BLaER1 treated with 17β-estradiol and CSF1 and Interleukin-3, amounts not matched to agents 10 nM and 100 nM (cell line): ENCODE measurements at regions not wholly inside any gene's neighbourhood (a gene's known extent, or its start where the extent isn't known, plus 50 kb on each side); places are given as distances from the start of the nearest gene placed in this dataset.

ENCODE experiments used
- H3K27ac ChIP-seq, 11 experiments: shearing (Covaris generic); formaldehyde crosslinking; 2 replicates each; pipeline ENCODE4 v1.8.1; 2022
- H3K27me3 ChIP-seq, 11 experiments: shearing (Covaris generic); formaldehyde crosslinking; 2 replicates each; pipeline ENCODE4 v1.8.1; 2022
- H3K36me3 ChIP-seq, 11 experiments: shearing (Covaris generic); formaldehyde crosslinking; 2 replicates each; pipeline ENCODE4 v1.8.1; 2022
- H3K4me1 ChIP-seq, 10 experiments: shearing (Covaris generic); formaldehyde crosslinking; 2 replicates each; pipeline ENCODE4 v1.8.1; 2022
- H3K4me2 ChIP-seq, 11 experiments: shearing (Covaris generic); formaldehyde crosslinking; 2 replicates each; pipeline ENCODE4 v1.8.1; 2022
- H3K4me3 ChIP-seq, 10 experiments: shearing (Covaris generic); formaldehyde crosslinking; 2 replicates each; pipeline ENCODE4 v1.8.1; 2022
- H3K9ac ChIP-seq, 11 experiments: shearing (Covaris generic); formaldehyde crosslinking; 2 replicates each; pipeline ENCODE4 v1.8.1; 2022
- H3K9me3 ChIP-seq, 11 experiments: shearing (Covaris generic); formaldehyde crosslinking; replicated peaks in 1 of 11; 2 replicates each; pipeline ENCODE4 v1.8.1; 2022
- H4K20me1 ChIP-seq, 11 experiments: shearing (Covaris generic); formaldehyde crosslinking; 2 replicates each; pipeline ENCODE4 v1.8.1; 2022
- Cebpa-rat ChIP-seq, 11 experiments: shearing (Covaris generic); IDR thresholded peaks; 2 replicates each; pipeline ENCODE4 v1.8.1; 2022

DNA sequence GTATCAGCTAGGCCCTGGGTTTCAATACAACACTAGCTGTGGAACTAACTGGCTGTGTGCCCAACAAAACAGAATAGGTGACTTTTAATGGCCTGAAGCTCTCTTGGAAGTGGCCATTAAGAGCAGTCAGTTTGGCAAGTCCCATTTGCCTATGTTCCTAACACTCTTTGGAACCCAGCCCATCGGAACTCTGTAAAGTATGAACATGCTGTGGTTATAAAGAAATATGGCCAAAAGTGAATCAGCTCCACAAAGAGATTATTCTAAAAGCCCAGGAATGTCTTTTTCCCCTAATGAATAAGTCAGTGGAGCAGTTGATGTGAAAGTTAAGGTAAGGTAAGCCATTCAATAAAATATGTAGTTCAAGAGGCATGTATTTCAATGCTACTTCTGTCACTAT, 223.7 kb upstream of the ADAMTS5 start:
- H3K27ac ChIP-seq = no peak overlapping the region
- no peak overlapping the region for H3K4me3 ChIP-seq
- no peaks in the 10 kb centered on the region for H3K36me3 ChIP-seq
- H3K4me2 ChIP-seq = no peak overlapping the region
- H3K27me3 ChIP-seq = no peaks in the 10 kb centered on the region
- H3K9ac ChIP-seq = no peak overlapping the region
- H4K20me1 ChIP-seq = no peaks in the 10 kb centered on the region
- H3K9me3 ChIP-seq = no peaks in the 10 kb centered on the region
- TF ChIP-seq Cebpa-rat (IDR thresholded peaks at IDR 0.05) = no peak
- no peaks in the 10 kb centered on the region for H3K4me1 ChIP-seq

DNA sequence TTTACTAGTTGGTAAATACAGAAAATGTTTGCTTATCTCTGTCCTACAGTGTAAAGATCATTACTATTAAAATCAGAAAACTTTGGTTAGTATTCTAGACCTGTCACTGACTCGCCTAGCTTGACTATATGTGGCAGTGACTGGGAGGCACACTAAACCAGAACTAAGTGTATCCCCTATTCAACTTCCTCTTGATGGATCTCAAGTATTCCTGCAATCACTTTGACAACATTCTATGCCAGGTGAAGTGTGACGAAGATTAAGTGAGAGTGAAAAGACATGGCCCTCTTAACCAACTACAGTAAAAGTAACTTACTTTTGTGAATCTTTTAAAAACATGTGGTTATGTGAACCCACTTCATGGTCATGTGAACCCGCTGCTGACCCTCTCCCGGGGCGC, 223.0 kb upstream of the ADAMTS5 start:
- H3K4me3 ChIP-seq = no peak overlapping the region
- TF ChIP-seq Cebpa-rat (IDR thresholded peaks at IDR 0.05) = no peak
- no peaks in the 10 kb centered on the region for H4K20me1 ChIP-seq
- no peak overlapping the region for H3K9ac ChIP-seq
- no peaks in the 10 kb centered on the region for H3K27me3 ChIP-seq
- H3K4me1 ChIP-seq = no peaks in the 10 kb centered on the region
- no peaks in the 10 kb centered on the region for H3K36me3 ChIP-seq
- no peaks in the 10 kb centered on the region for H3K9me3 ChIP-seq
- H3K4me2 ChIP-seq = no peak overlapping the region
- no peak overlapping the region for H3K27ac ChIP-seq

- H3K4me2 ChIP-seq = no peak overlapping the region
- H3K27ac ChIP-seq = no peak overlapping the region
- H4K20me1 ChIP-seq = no peaks in the 10 kb centered on the region
- H3K9ac ChIP-seq = no peak overlapping the region
- H3K4me3 ChIP-seq = no peak overlapping the region
- H3K36me3 ChIP-seq = no peaks in the 10 kb centered on the region
- TF ChIP-seq Cebpa-rat (IDR thresholded peaks at IDR 0.05) = no peak
- no peaks in the 10 kb centered on the region for H3K4me1 ChIP-seq
- peaks cover 0 to 8% (median 0%) of the 10 kb centered on the region in 11 experiments; a peak in 2 of 22 replicates for H3K9me3 ChIP-seq
- H3K27me3 ChIP-seq = no peaks in the 10 kb centered on the region
Measured at GRCh38 chr21:27173053-27173452, 206.2 kb upstream of the ADAMTS5 start.

DNA sequence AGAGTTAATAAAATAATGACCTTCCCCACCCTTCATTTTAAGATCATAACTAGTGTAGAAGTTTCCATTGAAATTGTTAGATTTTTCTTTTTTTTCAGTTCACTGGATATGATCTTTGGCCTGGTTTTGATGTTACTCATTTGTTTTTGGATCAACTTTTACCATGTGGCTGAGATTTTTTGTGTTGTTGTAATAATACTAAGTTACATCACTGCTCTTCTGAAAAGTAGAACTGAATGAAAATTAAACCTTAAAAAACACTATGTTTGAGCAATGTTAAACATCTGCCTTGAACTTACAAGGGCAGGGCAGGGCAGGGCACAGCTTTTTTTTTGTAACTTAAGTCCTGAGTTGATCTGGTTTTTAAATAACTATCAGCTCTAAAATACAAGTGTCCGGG, 204.8 kb upstream of the ADAMTS5 start:
- no peak overlapping the region for H3K9ac ChIP-seq

DNA sequence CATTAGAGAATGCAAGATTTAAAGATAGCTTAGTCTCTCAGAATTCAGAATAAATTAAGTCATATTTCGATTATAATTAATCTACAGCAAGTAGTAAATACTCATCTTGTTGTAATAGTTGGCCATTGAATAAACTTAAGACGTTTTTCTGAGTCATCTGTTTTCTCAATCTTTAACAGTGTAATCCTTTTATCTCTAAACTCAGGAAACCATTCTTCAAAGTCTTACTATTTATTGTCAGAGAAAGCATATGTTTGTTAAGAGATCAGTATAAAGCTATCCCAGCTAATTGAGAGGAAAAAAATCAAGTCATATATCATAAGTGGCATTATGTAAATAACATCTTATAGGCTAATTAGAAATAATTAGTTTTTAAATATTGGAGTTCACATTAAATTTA, 201.2 kb upstream of the ADAMTS5 start:
- Histone ChIP-seq H4K20me1 (no peaks in the 10 kb centered on the region), H3K4me3 (no peak overlapping the region), H3K9ac (no peak overlapping the region), H3K27ac (no peak overlapping the region), H3K4me2 (no peak overlapping the region), H3K36me3 (no peaks in the 10 kb centered on the region), H3K9me3 (peaks cover 0 to 8% (median 0%) of the 10 kb centered on the region in 11 experiments; a peak in 2 of 22 replicates), H3K4me1 (no peaks in the 10 kb centered on the region), H3K27me3 (no peaks in the 10 kb centered on the region)
- TF ChIP-seq Cebpa-rat (IDR thresholded peaks at IDR 0.05) = no peak

More for the DNA sequence above, 204.8 kb upstream of the ADAMTS5 start:
- no peak overlapping the region for H3K27ac ChIP-seq
- no peaks in the 10 kb centered on the region for H3K4me1 ChIP-seq
- no peaks in the 10 kb centered on the region for H3K27me3 ChIP-seq
- no peaks in the 10 kb centered on the region for H3K36me3 ChIP-seq
- H3K4me3 ChIP-seq = no peak overlapping the region
- H4K20me1 ChIP-seq = no peaks in the 10 kb centered on the region
- H3K9me3 ChIP-seq = peaks cover 0 to 8% (median 0%) of the 10 kb centered on the region in 11 experiments; a peak in 2 of 22 replicates
- H3K4me2 ChIP-seq = no peak overlapping the region
- TF ChIP-seq Cebpa-rat (IDR thresholded peaks at IDR 0.05) = no peak

- no peaks in the 10 kb centered on the region for H3K36me3 ChIP-seq
- peaks cover 0 to 8% (median 0%) of the 10 kb centered on the region in 11 experiments; a peak in 2 of 22 replicates for H3K9me3 ChIP-seq
- H3K4me1 ChIP-seq = no peaks in the 10 kb centered on the region
- H4K20me1 ChIP-seq = no peaks in the 10 kb centered on the region
- H3K4me3 ChIP-seq = no peak overlapping the region
- H3K4me2 ChIP-seq = no peak overlapping the region
- no peak overlapping the region for H3K9ac ChIP-seq
- no peak for TF ChIP-seq Cebpa-rat (IDR thresholded peaks at IDR 0.05)
- H3K27me3 ChIP-seq = no peaks in the 10 kb centered on the region
- H3K27ac ChIP-seq = no peak overlapping the region
Measured at GRCh38 chr21:27164208-27165177, 197.6 kb upstream of the ADAMTS5 start.

GRCh38 chr21:27158967-27159366, 192.1 kb upstream of the ADAMTS5 start:
- no peak for TF ChIP-seq Cebpa-rat (IDR thresholded peaks at IDR 0.05)
- Histone ChIP-seq H3K9ac (no peak overlapping the region), H4K20me1 (no peaks in the 10 kb centered on the region), H3K4me2 (no peak overlapping the region), H3K9me3 (no peaks in the 10 kb centered on the region), H3K27me3 (no peaks in the 10 kb centered on the region), H3K36me3 (no peaks in the 10 kb centered on the region), H3K27ac (no peak overlapping the region), H3K4me3 (no peak overlapping the region), H3K4me1 (no peaks in the 10 kb centered on the region)

GRCh38 chr21:27157097-27157496, 190.2 kb upstream of the ADAMTS5 start:
- Histone ChIP-seq H3K4me1 (no peaks in the 10 kb centered on the region), H3K9ac (no peak overlapping the region), H3K27ac (no peak overlapping the region), H3K4me3 (no peak overlapping the region), H3K4me2 (no peak overlapping the region), H3K36me3 (no peaks in the 10 kb centered on the region), H3K9me3 (no peaks in the 10 kb centered on the region), H3K27me3 (no peaks in the 10 kb centered on the region), H4K20me1 (no peaks in the 10 kb centered on the region)
- TF ChIP-seq Cebpa-rat (IDR thresholded peaks at IDR 0.05) = no peak

DNA sequence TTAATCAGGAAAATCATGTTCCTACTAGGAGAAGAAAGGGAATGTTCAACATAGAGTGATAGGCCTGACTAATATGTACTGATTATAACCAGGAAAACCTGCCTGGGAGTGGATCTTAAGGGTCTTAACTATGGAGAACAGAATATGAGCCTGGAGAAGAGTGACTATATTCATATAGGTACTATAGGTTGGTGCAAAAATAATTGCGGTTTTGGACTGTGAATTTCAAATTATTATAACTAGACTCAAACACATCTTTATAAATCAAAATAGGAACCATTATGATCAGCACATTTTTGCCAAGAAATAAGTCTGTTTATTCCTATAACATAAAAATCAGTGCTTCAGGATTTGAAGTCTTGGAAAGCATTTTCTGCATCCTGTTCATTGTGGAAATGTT, 189.8 kb upstream of the ADAMTS5 start:
- Histone ChIP-seq H3K9ac (no peak overlapping the region), H3K36me3 (no peaks in the 10 kb centered on the region), H3K27me3 (no peaks in the 10 kb centered on the region), H3K4me3 (no peak overlapping the region), H3K4me2 (no peak overlapping the region), H3K9me3 (no peaks in the 10 kb centered on the region), H3K4me1 (no peaks in the 10 kb centered on the region), H4K20me1 (no peaks in the 10 kb centered on the region), H3K27ac (no peak overlapping the region)
- TF ChIP-seq Cebpa-rat (IDR thresholded peaks at IDR 0.05) = no peak

- Histone ChIP-seq H3K9me3 (no peaks in the 10 kb centered on the region), H3K4me3 (no peak overlapping the region), H4K20me1 (no peaks in the 10 kb centered on the region), H3K27me3 (no peaks in the 10 kb centered on the region), H3K4me2 (no peak overlapping the region), H3K36me3 (no peaks in the 10 kb centered on the region), H3K9ac (no peak overlapping the region), H3K4me1 (no peaks in the 10 kb centered on the region), H3K27ac (no peak overlapping the region)
- TF ChIP-seq Cebpa-rat (IDR thresholded peaks at IDR 0.05) = no peak
Measured at GRCh38 chr21:27155130-27155500, 188.2 kb upstream of the ADAMTS5 start.
